ENCODE measurements at regions not wholly inside any gene's neighbourhood (a gene's known extent, or its start where the extent isn't known, plus 50 kb on each side); places are given as distances from the start of the nearest gene placed in this dataset.

DNA sequence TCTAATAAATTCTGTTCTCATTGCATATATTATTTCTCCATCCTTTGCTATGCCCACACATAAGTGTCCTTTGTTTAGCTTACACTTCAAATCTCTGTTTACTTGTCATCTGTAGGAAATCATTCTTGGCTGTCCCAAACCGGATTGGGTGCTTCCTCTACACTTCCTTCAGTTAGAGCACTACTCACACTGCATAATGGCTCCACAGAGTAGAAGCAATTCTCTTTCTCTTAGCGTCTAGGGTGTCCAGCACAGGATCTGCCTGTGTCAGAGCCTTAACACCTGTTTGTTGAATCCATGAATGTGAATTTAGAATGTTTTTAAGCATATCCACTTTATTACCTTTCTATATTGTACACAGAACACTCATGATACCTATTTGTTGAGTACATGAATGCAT lies 87.0 kb upstream of the BMP2 start:
- TF ChIP-seq SPI1 (IDR thresholded peaks at IDR 0.05; ENCODE audit: low read depth, low read length) = no peak
- no peak for TF ChIP-seq PAX5 (IDR thresholded peaks at IDR 0.05; ENCODE audit: insufficient read depth, low read length, severe bottlenecking)
- no peak for TF ChIP-seq POLR2A (IDR thresholded peaks at IDR 0.05; ENCODE audit: low read depth, low read length)
- no peak for TF ChIP-seq POU2F2 (IDR thresholded peaks at IDR 0.05; ENCODE audit: low read depth, low read length)
- no peak for TF ChIP-seq POLR2AphosphoS5 (IDR thresholded peaks at IDR 0.05; ENCODE audit: low read depth, low read length)
- TF ChIP-seq TAF1 (IDR thresholded peaks at IDR 0.05; ENCODE audit: low read depth, low read length) = no peak
- FAIRE-seq = no peak
- DNase-seq (ENCODE audit: insufficient read length, low spot score) = no peak

DNA sequence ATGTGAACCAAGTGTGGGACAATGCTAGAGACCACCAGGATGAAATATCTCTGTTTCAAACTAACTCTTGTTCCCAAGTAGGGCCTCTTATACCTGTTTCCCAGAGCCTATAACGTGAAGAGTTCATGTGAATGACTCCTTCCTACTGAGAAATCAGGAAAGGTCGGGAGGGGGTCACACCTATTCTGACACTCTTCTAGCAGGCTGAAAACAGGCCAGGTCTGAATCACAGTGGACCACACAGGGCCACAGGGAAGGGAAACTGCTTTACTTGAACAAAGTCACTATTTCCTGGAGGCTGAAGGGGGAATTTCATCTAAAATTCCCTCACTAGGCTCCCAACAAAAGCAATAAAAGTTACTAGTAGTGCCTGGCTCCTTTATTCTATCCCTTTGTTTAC lies 88.4 kb upstream of the BMP2 start:
- FAIRE-seq (no peak), DNase-seq (ENCODE audit: insufficient read length, low spot score) (no peak)
- no peak for TF ChIP-seq PAX5 (IDR thresholded peaks at IDR 0.05; ENCODE audit: insufficient read depth, low read length, severe bottlenecking)

DNA sequence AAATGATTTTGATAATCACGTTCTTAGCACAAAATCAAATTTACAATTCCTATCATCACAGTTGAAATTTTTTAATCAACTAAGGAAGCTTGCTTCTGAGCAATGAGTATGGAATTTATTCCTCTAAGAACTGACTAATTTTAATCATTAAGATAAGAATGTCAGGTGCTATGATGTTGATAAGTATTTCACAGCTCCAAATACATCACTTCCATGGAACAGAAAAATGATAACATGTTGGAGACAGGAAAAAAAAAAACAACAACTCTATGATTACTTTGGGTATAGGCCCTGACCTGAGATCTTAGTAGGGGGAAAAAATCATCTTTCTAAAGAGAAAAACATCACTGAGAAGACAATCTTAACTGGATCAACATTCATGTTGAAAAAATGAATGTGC lies 89.4 kb upstream of the BMP2 start:
- DNase-seq (ENCODE audit: insufficient read length, low spot score) (no peak), FAIRE-seq (no peak)
- TF ChIP-seq POLR2AphosphoS5 (IDR thresholded peaks at IDR 0.05; ENCODE audit: low read depth, low read length) = no peak

DNA sequence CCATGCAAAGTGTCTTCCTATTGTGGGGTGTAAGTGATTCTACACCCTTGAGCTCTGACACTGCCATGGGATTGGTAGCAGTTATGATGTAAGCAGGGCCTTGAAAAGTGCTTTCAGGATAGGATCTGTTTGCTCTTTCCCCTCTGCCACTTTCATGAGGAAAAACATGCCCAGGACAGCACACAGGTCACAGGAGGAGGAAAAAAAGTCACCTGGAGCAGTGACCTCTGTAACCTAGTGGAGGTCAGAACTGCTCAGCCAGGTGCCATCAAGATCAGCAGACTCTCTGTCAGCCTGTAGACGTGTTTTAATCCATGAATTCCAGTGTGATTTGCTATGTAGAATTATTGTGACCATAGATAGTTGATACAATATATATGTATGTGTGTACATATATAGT lies 92.7 kb upstream of the BMP2 start:
- TF ChIP-seq POLR2A (IDR thresholded peaks at IDR 0.05; ENCODE audit: low read depth, low read length) = no peak
- no peak for DNase-seq (ENCODE audit: insufficient read length, low spot score)

DNA sequence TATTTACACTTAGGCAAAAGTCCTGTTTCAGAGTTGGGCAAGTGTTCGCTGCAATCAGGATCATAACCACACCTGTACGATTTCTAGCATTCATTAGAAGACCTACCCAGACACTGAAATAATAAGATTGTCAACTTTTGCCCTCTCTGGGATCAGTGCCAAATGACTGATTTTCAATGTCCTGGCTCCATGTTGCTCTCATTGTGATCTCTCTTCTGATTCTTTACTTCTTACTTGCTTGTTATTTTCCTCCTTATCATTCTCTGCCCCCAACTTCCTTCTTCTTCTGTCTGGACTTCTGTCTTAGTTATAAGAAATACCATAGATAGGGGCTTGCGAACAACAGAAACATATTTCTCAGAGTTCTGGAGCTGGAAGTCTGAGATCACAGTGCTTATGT lies 94.4 kb upstream of the BMP2 start:
- FAIRE-seq (no peak), DNase-seq (ENCODE audit: insufficient read length, low spot score) (no peak)
- TF ChIP-seq POU2F2 (IDR thresholded peaks at IDR 0.05; ENCODE audit: low read depth, low read length) = no peak

More for the DNA sequence above, 92.7 kb upstream of the BMP2 start:
- no peak for FAIRE-seq

DNA sequence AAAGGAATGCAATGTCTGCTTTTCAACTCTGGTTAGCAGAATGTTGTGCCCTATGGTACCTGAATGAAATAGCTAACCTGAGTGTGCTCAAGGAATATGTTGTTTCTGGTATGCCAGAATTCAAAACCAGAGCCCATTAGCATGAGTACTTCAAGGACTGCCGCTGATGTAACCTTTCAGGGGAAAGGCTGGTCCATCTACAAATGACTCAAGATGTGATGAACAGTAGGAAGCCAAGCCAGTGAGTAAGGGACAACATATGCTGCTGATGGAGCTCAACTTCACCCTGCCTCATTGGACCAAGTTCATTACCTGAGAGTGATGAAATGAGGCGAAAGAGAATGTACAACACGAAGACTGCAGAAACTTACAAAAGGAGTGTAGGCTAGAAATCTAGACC lies 95.7 kb upstream of the BMP2 start:
- no peak for DNase-seq (ENCODE audit: insufficient read length, low spot score)
- FAIRE-seq = no peak
- TF ChIP-seq POLR2AphosphoS5 (IDR thresholded peaks at IDR 0.05; ENCODE audit: low read depth, low read length) (no peak), PAX5 (IDR thresholded peaks at IDR 0.05; ENCODE audit: insufficient read depth, low read length, severe bottlenecking) (no peak), TAF1 (IDR thresholded peaks at IDR 0.05; ENCODE audit: low read depth, low read length) (no peak), POLR2A (IDR thresholded peaks at IDR 0.05; ENCODE audit: low read depth, low read length) (no peak), SPI1 (IDR thresholded peaks at IDR 0.05; ENCODE audit: low read depth, low read length) (no peak), POU2F2 (IDR thresholded peaks at IDR 0.05; ENCODE audit: low read depth, low read length) (no peak)

DNA sequence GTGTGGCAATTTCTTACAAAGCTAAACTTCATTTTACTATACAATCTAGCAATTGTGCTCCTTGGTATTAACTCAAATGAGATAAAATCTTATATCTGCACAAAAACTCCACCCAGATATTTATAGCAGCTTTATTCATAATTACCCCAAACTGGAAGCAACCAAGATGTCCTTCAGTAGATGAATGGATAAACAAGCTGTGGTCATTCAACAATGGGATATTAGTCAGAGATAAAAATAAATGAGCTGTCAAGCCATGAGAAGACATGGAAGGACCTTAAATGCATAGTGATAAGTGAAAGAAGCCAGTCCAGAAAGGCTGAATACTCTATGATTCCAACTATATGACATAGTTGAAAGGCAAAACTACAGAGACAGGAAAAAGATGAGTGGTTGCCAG lies 98.9 kb upstream of the BMP2 start:
- no peak for FAIRE-seq
- DNase-seq (ENCODE audit: insufficient read length, low spot score) = no peak
- TF ChIP-seq POLR2AphosphoS5 (IDR thresholded peaks at IDR 0.05; ENCODE audit: low read depth, low read length) (no peak), TAF1 (IDR thresholded peaks at IDR 0.05; ENCODE audit: low read depth, low read length) (no peak), POU2F2 (IDR thresholded peaks at IDR 0.05; ENCODE audit: low read depth, low read length) (no peak), SPI1 (IDR thresholded peaks at IDR 0.05; ENCODE audit: low read depth, low read length) (no peak), PAX5 (IDR thresholded peaks at IDR 0.05; ENCODE audit: insufficient read depth, low read length, severe bottlenecking) (no peak), POLR2A (IDR thresholded peaks at IDR 0.05; ENCODE audit: low read depth, low read length) (no peak)

DNA sequence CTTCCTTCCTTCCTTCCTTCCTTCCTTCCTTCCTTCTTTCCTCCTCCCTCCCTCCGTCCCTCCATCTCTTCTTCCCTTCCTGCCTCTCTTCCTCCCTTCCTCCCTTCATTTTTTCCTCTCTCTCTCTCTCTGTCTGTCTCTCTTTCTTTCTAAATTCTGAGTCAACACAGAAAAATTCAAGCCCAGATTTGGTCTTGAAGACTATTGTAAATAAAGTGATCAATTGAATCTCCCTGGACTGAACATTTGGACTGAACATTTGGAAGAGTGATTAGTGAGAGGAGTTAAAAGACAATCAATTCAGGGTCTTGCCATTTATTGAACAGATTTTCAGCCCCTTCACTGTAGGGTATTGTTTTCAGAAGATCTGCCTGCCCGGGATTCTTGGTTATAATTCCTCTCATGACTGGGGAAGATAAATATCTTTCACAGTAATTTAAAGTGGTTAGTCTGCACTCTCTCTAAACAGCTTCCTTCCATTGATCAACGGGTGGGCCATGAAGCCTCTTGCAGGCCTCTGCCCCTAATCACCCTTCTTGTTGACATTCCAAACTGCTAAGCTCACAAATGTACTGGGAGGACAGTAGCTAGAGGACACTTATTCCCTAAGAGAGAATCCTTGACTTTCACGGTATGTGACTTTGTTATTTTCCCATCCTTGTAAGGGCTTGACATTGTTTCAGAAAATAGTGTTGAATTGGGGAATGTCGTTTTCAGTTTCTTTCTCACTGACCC lies 101.7 kb upstream of the BMP2 start:
- no peak for DNase-seq (ENCODE audit: insufficient read length, low spot score)
- FAIRE-seq = no peak
- TF ChIP-seq POLR2A (IDR thresholded peaks at IDR 0.05; ENCODE audit: low read depth, low read length) (no peak), PAX5 (IDR thresholded peaks at IDR 0.05; ENCODE audit: insufficient read depth, low read length, severe bottlenecking) (no peak), POU2F2 (IDR thresholded peaks at IDR 0.05; ENCODE audit: low read depth, low read length) (no peak), POLR2AphosphoS5 (IDR thresholded peaks at IDR 0.05; ENCODE audit: low read depth, low read length) (no peak), TAF1 (IDR thresholded peaks at IDR 0.05; ENCODE audit: low read depth, low read length) (no peak), SPI1 (IDR thresholded peaks at IDR 0.05; ENCODE audit: low read depth, low read length) (no peak)

DNA sequence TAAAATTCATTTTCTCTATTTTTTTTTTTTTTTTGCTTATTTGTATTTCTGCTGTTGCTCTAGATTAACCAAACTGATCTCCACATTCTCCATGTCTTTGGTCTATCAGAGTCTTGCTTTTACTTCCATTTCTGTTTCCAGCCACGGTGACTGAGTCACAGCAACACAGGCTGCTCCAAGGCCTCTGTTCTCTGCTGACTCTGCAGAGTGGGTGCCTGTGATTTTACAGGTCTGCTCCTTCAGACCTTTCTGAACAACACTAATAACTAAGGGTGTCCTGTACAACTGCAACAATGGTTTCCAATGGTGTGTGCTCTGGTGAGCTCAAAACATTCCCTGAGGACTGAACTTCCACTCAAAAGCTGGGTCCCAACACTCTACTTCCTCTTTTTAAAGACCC lies 102.3 kb upstream of the BMP2 start:
- DNase-seq (ENCODE audit: insufficient read length, low spot score) (no peak), FAIRE-seq (no peak)
- TF ChIP-seq PAX5 (IDR thresholded peaks at IDR 0.05; ENCODE audit: insufficient read depth, low read length, severe bottlenecking) (no peak), POLR2AphosphoS5 (IDR thresholded peaks at IDR 0.05; ENCODE audit: low read depth, low read length) (no peak), TAF1 (IDR thresholded peaks at IDR 0.05; ENCODE audit: low read depth, low read length) (no peak), POU2F2 (IDR thresholded peaks at IDR 0.05; ENCODE audit: low read depth, low read length) (no peak), SPI1 (IDR thresholded peaks at IDR 0.05; ENCODE audit: low read depth, low read length) (no peak), POLR2A (IDR thresholded peaks at IDR 0.05; ENCODE audit: low read depth, low read length) (no peak)

DNA sequence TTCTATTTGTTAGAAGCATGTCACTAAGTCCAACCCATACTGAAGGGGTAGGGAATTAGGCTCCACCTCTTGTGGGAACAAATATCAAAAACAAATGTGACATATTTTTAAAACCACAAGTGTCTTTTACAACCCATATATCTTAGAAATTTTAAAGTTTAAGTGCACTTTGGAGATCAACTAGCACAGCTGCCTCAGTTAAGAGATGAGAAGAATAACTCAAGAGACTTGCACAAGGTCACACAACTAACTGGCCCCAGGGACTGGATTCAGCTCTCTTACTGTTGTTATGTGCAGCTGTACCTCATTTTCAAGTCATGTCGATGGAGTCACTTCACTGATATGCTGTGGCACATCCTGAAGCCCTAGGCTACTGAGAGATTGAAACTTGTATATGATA lies 102.9 kb upstream of the BMP2 start:
- no peak for DNase-seq (ENCODE audit: insufficient read length, low spot score)
- TF ChIP-seq TAF1 (IDR thresholded peaks at IDR 0.05; ENCODE audit: low read depth, low read length) (no peak), PAX5 (IDR thresholded peaks at IDR 0.05; ENCODE audit: insufficient read depth, low read length, severe bottlenecking) (no peak), POLR2A (IDR thresholded peaks at IDR 0.05; ENCODE audit: low read depth, low read length) (no peak), SPI1 (IDR thresholded peaks at IDR 0.05; ENCODE audit: low read depth, low read length) (no peak), POU2F2 (IDR thresholded peaks at IDR 0.05; ENCODE audit: low read depth, low read length) (no peak), POLR2AphosphoS5 (IDR thresholded peaks at IDR 0.05; ENCODE audit: low read depth, low read length) (no peak)
- FAIRE-seq = no peak

DNA sequence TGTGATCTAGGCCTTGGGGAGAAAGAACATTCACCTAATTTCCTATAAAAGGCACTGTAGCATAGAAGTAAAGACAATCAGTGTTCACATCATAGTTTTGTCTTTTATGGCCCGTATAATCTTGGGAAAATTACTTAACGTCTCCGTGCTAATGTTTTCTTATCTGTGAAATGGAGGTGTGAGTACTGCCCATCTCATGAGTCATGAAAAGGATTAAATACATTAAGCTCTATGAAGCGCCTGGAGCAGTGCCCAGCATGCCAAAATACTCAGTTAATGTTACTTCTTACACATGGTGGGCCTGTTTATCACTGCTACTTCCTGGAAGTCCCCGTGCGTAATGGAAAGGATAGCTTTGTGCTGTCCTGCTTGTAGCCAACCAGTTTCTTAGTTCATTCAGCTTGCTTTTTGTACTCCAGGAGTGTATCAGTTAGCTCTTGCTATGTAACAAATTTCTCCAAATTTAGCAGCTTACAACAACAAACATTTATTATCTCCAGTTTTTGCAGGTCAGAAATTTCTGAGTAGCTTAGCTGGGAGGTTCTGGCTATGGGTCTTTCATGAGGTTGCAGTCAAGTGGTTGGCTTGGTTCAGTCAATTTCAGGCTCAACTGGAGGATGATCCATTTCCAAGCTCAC lies 103.6 kb upstream of the BMP2 start:
- FAIRE-seq (no peak), DNase-seq (ENCODE audit: insufficient read length, low spot score) (no peak)
- TF ChIP-seq TAF1 (IDR thresholded peaks at IDR 0.05; ENCODE audit: low read depth, low read length) (no peak), POLR2A (IDR thresholded peaks at IDR 0.05; ENCODE audit: low read depth, low read length) (no peak)

Data from GM12891 (cell line).